Large intestine (tissue), 3 donors: ENCODE measurements at regions not wholly inside any gene's neighbourhood (a gene's known extent, or its start where the extent isn't known, plus 50 kb on each side); places are given as distances from the start of the nearest gene placed in this dataset.

ENCODE experiments used
- DNase-seq, 2 donors: peaks; one replicate each; pipeline versions ENCODE4 v3.0.0 to v3.0.0-alpha.2; 2013
- H3K27ac ChIP-seq: one replicate; pipeline ENCODE4 v1.5.1; 2013; ENCODE audit warnings: low read length
- H3K27me3 ChIP-seq: 2 replicates; pipeline ENCODE4 v1.6.1; 2013; ENCODE audit warnings: low read length; ENCODE audit not compliant: control insufficient read depth, insufficient read depth
- H3K36me3 ChIP-seq: 2 replicates; pipeline ENCODE4 v1.6.1; 2013; ENCODE audit warnings: low read length; ENCODE audit not compliant: control insufficient read depth, insufficient read depth
- H3K4me1 ChIP-seq: one replicate; pipeline ENCODE4 v1.6.1; 2013; ENCODE audit warnings: low read length; ENCODE audit not compliant: control insufficient read depth, insufficient read depth
- H3K4me3 ChIP-seq: one replicate; pipeline ENCODE4 v1.5.1; 2013; ENCODE audit warnings: low read length
- H3K9me3 ChIP-seq: one replicate; pipeline ENCODE4 v1.6.1; 2013; ENCODE audit warnings: mild to moderate bottlenecking, low read depth, low read length, moderate library complexity; ENCODE audit not compliant: control insufficient read depth
- WGBS: methylation state at CpG from one replicate; pipeline ENCODE4 v1.1.5; 2013; ENCODE audit warnings: low lambda C conversion rate; ENCODE audit not compliant: insufficient coverage; 5-methylcytosine and 5-hydroxymethylcytosine counted together

- no peak for DNase-seq
- no peaks in the 10 kb centered on the region for H3K27me3 ChIP-seq
- H3K4me1 ChIP-seq: no peaks in the 10 kb centered on the region
- H3K9me3 ChIP-seq: no peaks in the 10 kb centered on the region
- H3K4me3 ChIP-seq: no peak overlapping the region
- no CpG with 5 or more reads among the region's 2 CpGs for WGBS
- no peak overlapping the region for H3K27ac ChIP-seq
- H3K36me3 ChIP-seq: no peaks in the 10 kb centered on the region
These were observed 153.4 kb upstream of the CTNNA2 start for GRCh38 chr2:79359419-79359818.

DNA sequence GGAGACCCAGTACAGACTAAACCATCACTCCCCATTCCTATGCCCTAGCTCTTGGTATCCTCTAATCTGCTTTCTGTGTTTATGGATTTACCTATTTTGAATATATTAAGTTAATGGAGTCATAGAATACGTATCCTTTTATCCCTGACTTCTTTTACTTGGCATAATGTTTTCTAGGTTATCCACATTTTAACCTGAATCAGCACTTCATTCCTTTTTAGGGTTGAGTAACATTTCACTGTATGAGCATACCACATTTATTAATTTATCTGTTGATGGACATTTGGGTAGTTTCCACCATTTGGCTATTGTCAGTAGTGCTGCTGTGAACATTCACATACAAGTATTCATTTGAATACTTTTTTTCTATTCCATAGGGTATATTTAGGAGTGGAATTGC lies 157.3 kb upstream of the CTNNA2 start:
- H3K27me3 ChIP-seq: no peaks in the 10 kb centered on the region
- no peak overlapping the region for H3K27ac ChIP-seq
- H3K4me1 ChIP-seq: no peaks in the 10 kb centered on the region
- WGBS: 40% methylated on average over 1 of the region's 1 CpG
- H3K9me3 ChIP-seq: no peaks in the 10 kb centered on the region
- no peak overlapping the region for H3K4me3 ChIP-seq
- H3K36me3 ChIP-seq: no peaks in the 10 kb centered on the region
- DNase-seq: no peak

DNA sequence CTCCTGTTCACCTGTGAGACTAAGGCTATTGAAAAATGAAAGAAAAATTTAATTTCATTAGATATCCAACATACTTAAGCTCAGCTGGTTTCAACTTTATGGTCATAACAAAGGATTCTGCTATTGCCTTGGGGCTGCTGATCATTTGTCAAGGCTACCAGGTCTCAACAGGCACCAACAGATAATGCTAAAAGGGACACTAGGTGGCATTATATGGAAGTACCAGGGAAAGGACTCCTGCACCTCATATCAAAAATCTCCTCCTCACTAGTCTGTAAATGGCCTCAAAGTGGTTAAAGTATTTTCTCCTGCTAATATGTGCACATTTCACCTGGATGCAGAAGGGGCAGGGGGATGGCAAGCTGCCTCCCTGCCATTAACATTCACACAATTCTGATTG lies 167.9 kb upstream of the REG3A start:
- Histone ChIP-seq H3K4me1 (no peaks in the 10 kb centered on the region), H3K9me3 (no peaks in the 10 kb centered on the region), H3K4me3 (no peak overlapping the region), H3K36me3 (no peaks in the 10 kb centered on the region), H3K27ac (no peak overlapping the region), H3K27me3 (no peaks in the 10 kb centered on the region)
- DNase-seq: no peak

DNA sequence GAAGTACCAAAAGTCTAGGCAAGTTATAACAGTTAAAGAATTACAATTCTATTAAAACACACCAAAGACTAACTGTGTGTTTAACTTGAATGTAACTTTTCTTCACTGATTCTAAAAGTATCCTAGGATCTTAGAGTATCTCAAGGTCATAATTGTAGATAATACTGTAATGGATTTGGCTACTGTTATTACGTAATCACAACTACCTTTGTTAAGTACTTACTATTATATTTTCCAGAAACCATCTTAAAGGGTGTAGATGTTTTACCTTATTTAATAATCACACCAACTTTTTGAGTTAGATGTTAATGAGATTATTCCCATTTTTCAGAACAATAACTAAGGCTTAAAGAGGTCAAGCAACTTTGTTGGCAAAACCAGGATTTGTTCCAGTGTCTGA lies 161.3 kb upstream of the REG3A start:
- Histone ChIP-seq H3K36me3 (no peaks in the 10 kb centered on the region), H3K27ac (no peak overlapping the region), H3K4me3 (no peak overlapping the region), H3K4me1 (no peaks in the 10 kb centered on the region), H3K9me3 (no peaks in the 10 kb centered on the region), H3K27me3 (no peaks in the 10 kb centered on the region)
- WGBS: 100% methylated on average over 1 of the region's 1 CpG
- DNase-seq: no peak

GRCh38 chr2:79294994-79295393 lies 135.4 kb upstream of the REG3A start:
- DNase-seq: no peak
- H3K4me1 ChIP-seq: no peaks in the 10 kb centered on the region
- H3K9me3 ChIP-seq: no peaks in the 10 kb centered on the region
- H3K4me3 ChIP-seq: no peak overlapping the region
- no peak overlapping the region for H3K27ac ChIP-seq
- no peaks in the 10 kb centered on the region for H3K27me3 ChIP-seq
- H3K36me3 ChIP-seq: no peaks in the 10 kb centered on the region
- WGBS: no CpG with 5 or more reads among the region's 2 CpGs

GRCh38 chr2:79292958-79293315 lies 133.4 kb upstream of the REG3A start:
- Histone ChIP-seq H3K27me3 (no peaks in the 10 kb centered on the region), H3K4me3 (no peak overlapping the region), H3K9me3 (no peaks in the 10 kb centered on the region), H3K27ac (no peak overlapping the region), H3K4me1 (no peaks in the 10 kb centered on the region), H3K36me3 (no peaks in the 10 kb centered on the region)
- DNase-seq: no peak
- 100% methylated on average over 1 of the region's 1 CpG for WGBS

DNA sequence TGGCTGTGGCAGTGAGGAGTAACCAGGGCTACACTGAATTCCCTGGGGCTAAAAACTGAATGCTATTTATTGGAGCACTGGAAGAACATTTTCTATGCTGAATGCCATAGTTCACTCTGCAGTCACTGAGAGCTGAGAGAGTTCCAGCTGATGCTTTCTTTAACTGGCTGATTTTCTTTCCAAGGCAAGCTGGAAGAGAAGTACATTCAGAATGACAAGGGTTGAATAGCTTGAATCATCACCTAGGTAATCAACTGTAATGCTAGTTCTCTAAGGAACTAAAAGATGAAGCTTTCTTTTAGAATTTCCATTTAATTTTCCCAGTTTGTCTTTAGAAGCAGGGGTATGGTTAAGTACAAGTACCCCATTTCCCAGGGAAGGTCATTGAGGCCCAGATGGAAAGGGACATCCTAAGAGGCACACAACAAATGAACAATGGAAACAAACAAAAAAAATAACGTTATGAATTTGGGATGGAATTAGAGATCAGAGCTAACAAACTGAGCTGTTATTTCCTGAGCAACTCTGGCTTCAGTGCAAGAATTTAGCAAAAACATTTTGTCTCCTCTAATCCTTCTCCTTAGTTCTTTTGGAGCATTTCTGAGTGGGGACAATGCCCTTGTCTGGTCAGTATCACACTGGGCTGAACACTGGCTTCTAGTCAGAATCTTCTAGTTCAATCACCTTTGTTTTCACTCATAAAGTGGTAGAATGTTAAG lies 132.8 kb upstream of the REG3A start:
- Histone ChIP-seq H3K9me3 (no peaks in the 10 kb centered on the region), H3K4me3 (no peak overlapping the region), H3K4me1 (no peaks in the 10 kb centered on the region), H3K27ac (no peak overlapping the region), H3K27me3 (no peaks in the 10 kb centered on the region), H3K36me3 (no peaks in the 10 kb centered on the region)
- DNase-seq: no peak
- WGBS: 40% methylated on average over 1 of the region's 1 CpG

GRCh38 chr2:79275863-79276262 lies 116.3 kb upstream of the REG3A start:
- Histone ChIP-seq H3K4me1 (peaks cover 7% of the 10 kb centered on the region), H3K36me3 (no peaks in the 10 kb centered on the region), H3K27me3 (no peaks in the 10 kb centered on the region), H3K4me3 (no peak overlapping the region), H3K9me3 (no peaks in the 10 kb centered on the region), H3K27ac (no peak overlapping the region)
- 97% methylated on average over 3 of the region's 3 CpGs for WGBS
- no peak for DNase-seq

GRCh38 chr2:79275197-79275596 lies 115.6 kb upstream of the REG3A start:
- H3K27me3 ChIP-seq: no peaks in the 10 kb centered on the region
- H3K9me3 ChIP-seq: no peaks in the 10 kb centered on the region
- H3K4me1 ChIP-seq: peaks cover 11% of the 10 kb centered on the region
- WGBS: 60% methylated on average over 1 of the region's 2 CpGs
- no peak for DNase-seq
- H3K4me3 ChIP-seq: no peak overlapping the region
- no peak overlapping the region for H3K27ac ChIP-seq
- no peaks in the 10 kb centered on the region for H3K36me3 ChIP-seq

- DNase-seq: no peak
- H3K9me3 ChIP-seq: no peaks in the 10 kb centered on the region
- H3K4me1 ChIP-seq: peaks cover 11% of the 10 kb centered on the region
- no peaks in the 10 kb centered on the region for H3K27me3 ChIP-seq
- no peak overlapping the region for H3K27ac ChIP-seq
- H3K36me3 ChIP-seq: no peaks in the 10 kb centered on the region
- no peak overlapping the region for H3K4me3 ChIP-seq
These were observed 113.1 kb upstream of the REG3A start for GRCh38 chr2:79272616-79273015.

GRCh38 chr2:79271456-79271855 lies 111.9 kb upstream of the REG3A start:
- Histone ChIP-seq H3K9me3 (no peaks in the 10 kb centered on the region), H3K27me3 (no peaks in the 10 kb centered on the region), H3K36me3 (no peaks in the 10 kb centered on the region), H3K27ac (no peak overlapping the region), H3K4me1 (peaks cover 11% of the 10 kb centered on the region), H3K4me3 (no peak overlapping the region)
- no CpG with 5 or more reads among the region's 3 CpGs for WGBS
- DNase-seq: peak; percentile 24 to 50
